ENCODE measurements at regions not wholly inside any gene's neighbourhood (a gene's known extent, or its start where the extent isn't known, plus 50 kb on each side); places are given as distances from the start of the nearest gene placed in this dataset.
A peak's percentile ranks its signal among the peaks of the same experiment; 100 is the strongest.

DNA sequence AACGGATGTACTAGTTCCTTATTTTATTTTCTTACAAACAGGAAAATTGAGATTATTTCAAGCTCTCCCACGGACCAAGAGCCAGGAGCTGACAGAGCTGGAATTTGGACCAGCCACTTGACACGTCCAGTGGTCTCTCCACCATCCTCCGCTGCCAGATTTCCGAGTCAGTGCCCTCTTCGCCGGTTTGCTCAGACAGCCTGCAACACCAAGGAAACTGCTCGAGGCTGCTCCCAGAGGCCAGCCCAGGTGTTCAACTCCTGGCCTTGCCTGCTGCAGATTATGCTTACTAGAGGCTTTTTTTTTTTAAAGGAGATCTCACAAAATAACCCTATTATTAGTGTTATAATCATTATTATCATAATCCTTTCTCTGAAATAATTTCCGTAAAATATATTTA is 779.8 kb downstream of the RNF144A start:
- no peak for TF ChIP-seq POLR2A (IDR thresholded peaks at IDR 0.05)
- TF ChIP-seq, protein P1, sequence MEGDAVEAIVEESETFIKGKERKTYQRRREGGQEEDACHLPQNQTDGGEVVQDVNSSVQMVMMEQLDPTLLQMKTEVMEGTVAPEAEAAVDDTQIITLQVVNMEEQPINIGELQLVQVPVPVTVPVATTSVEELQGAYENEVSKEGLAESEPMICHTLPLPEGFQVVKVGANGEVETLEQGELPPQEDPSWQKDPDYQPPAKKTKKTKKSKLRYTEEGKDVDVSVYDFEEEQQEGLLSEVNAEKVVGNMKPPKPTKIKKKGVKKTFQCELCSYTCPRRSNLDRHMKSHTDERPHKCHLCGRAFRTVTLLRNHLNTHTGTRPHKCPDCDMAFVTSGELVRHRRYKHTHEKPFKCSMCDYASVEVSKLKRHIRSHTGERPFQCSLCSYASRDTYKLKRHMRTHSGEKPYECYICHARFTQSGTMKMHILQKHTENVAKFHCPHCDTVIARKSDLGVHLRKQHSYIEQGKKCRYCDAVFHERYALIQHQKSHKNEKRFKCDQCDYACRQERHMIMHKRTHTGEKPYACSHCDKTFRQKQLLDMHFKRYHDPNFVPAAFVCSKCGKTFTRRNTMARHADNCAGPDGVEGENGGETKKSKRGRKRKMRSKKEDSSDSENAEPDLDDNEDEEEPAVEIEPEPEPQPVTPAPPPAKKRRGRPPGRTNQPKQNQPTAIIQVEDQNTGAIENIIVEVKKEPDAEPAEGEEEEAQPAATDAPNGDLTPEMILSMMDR (IDR thresholded peaks at IDR 0.05), result no peak
- ATAC-seq, result no peak
- peaks cover 0 to 5% (median 0%) of the 10 kb centered on the region in 12 donors for H3K9me3 ChIP-seq
- DNase-seq, result no peak
- H3K36me3 ChIP-seq, result no peaks in the 10 kb centered on the region
- H3K4me1 ChIP-seq, result no peaks in the 10 kb centered on the region
- WGBS, 4 donors, result 84 to 89% (median 86%) methylated on average over 9 of the region's 9 CpGs
- no peak overlapping the region for H3K27ac ChIP-seq
- no peaks in the 10 kb centered on the region for H3K27me3 ChIP-seq
- no peak overlapping the region for H3K4me3 ChIP-seq
- intact Hi-C loops (cut with DNase I), result no loop called here

DNA sequence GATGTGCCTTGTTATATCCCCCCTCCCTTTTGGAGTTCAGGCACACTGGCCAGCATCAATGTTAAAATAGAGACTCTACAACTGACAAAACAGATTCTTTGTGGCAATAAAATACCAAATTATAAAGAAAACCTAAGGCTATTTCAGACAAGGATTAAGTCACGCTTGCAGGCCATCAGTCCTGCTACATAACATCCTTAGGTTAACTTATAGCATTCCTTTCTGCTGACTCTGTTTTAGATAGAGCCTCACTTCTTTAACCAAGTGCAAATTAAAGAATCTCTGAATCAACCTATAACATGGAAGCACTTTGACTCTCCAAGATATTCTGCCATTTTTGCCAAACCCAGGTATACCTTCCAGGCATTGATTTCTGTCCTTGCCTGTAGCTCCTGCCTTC is 784.6 kb downstream of the RNF144A start:
- DNase-seq (no peak), ATAC-seq (no peak)
- TF ChIP-seq, protein P1 (IDR thresholded peaks at IDR 0.05), result no peak
- TF ChIP-seq POLR2A (IDR thresholded peaks at IDR 0.05), result no peak
- no peak overlapping the region for H3K4me3 ChIP-seq
- H3K4me1 ChIP-seq, result peaks cover 0 to 7% (median 0%) of the 10 kb centered on the region in 12 donors
- no peaks in the 10 kb centered on the region for H3K36me3 ChIP-seq
- H3K27me3 ChIP-seq, result no peaks in the 10 kb centered on the region
- H3K9me3 ChIP-seq, result peaks cover 0 to 5% (median 0%) of the 10 kb centered on the region in 12 donors
- no peak overlapping the region for H3K27ac ChIP-seq
- 95 to 97% (median 96%) methylated on average over 1 of the region's 1 CpG for WGBS, 4 donors
- intact Hi-C loops (cut with DNase I), result no loop called here

DNA sequence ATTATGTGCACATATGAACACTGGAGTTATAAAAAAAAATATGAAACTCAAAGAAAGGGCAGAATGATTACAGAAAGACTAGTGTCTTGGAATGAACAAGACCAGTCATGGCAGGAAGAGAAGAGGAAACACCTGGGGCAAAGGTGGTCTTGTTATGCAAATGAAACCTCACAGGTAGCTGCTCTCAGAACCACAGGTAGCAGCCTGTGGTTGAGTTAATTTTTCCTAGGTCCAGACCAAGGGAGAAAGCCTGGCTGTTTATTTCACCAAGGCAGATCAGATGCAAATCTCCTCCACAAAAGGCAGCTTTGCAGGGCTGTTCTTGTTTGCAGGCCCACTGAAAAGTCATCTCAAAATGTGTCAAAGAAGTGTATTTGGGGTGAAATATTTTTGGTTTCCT is 785.8 kb downstream of the RNF144A start:
- H3K9me3 ChIP-seq, result peaks cover 0 to 5% (median 0%) of the 10 kb centered on the region in 12 donors
- H3K4me1 ChIP-seq, result peaks cover 0 to 7% (median 0%) of the 10 kb centered on the region in 12 donors
- H3K4me3 ChIP-seq, result no peak overlapping the region
- intact Hi-C loops (cut with DNase I), result no loop called here
- no peak overlapping the region for H3K27ac ChIP-seq
- H3K27me3 ChIP-seq, result no peaks in the 10 kb centered on the region
- DNase-seq (no peak), ATAC-seq (no peak)
- TF ChIP-seq, protein P1 (IDR thresholded peaks at IDR 0.05), result no peak
- no peak for TF ChIP-seq POLR2A (IDR thresholded peaks at IDR 0.05)
- H3K36me3 ChIP-seq, result no peaks in the 10 kb centered on the region

DNA sequence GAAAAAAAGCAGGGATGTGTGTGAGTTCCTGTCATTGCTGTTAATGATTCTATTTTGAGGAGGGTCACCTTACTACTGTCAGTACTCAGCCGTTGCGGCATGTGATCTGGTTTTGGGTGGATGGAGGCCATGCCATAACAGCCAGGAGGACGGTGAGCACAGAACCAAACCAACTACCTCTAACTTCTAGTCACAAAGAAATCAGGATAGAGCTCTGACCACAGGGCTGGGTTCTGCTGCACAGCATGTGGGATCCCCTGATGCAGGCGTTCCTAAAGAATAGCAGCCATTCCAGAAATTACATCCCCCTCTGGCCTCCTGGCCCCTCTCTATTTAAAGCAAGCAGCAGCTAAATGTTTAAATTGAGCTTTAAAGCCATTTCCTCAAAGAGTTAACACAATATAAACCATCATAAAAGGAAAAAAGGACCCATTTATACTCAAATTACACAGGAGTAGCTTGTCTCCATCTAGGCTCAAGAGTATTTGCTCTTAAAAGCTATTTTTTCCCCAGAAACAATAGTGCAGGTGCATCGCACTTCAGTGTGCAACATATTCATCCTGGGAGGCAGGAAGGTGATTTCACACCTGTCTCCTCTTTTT is 786.4 kb downstream of the RNF144A start:
- H3K27me3 ChIP-seq, result no peaks in the 10 kb centered on the region
- peak in 1 of 4 donors; percentile 62 for ATAC-seq
- TF ChIP-seq, protein P1 (IDR thresholded peaks at IDR 0.05), result no peak
- no peak for TF ChIP-seq POLR2A (IDR thresholded peaks at IDR 0.05)

More for the DNA sequence above, 786.4 kb downstream of the RNF144A start:
- intact Hi-C loops (cut with DNase I), result no loop called here
- Histone ChIP-seq H3K4me3 (no peak overlapping the region), H3K4me1 (peaks cover 0 to 7% (median 0%) of the 10 kb centered on the region in 12 donors), H3K36me3 (no peaks in the 10 kb centered on the region), H3K27ac (no peak overlapping the region), H3K9me3 (peaks cover 0 to 5% (median 0%) of the 10 kb centered on the region in 12 donors)
- DNase-seq, result no peak
- 51 to 62% (median 56%) methylated on average over 5 of the region's 5 CpGs for WGBS, 4 donors

Measured in heart left ventricle (tissue), 16 donors.